Keratinocyte (primary cell): ENCODE measurements at regions not wholly inside any gene's neighbourhood (a gene's known extent, or its start where the extent isn't known, plus 50 kb on each side); places are given as distances from the start of the nearest gene placed in this dataset.

ENCODE experiments used
- DNase-seq: peaks from one replicate; pipeline ENCODE4 v3.0.0-alpha.2; 2011; ENCODE audit warnings: low read depth, missing footprints, low spot score
- FAIRE-seq: peaks from 2 replicates; lab custom pipeline; 2011; peaks lifted over from hg19 to GRCh38; lab: Jason Lieb, UNC
- H2AFZ ChIP-seq: 2 replicates; pipeline ENCODE4 v1.6.0; 2012; ENCODE audit warnings: low read length, control low read depth, inconsistent platforms; ENCODE audit not compliant: control insufficient read depth
- H3K27ac ChIP-seq: 2 replicates; pipeline ENCODE4 v1.5.1; 2011; ENCODE audit warnings: low read length; ENCODE audit not compliant: control insufficient read depth, insufficient read depth
- H3K27me3 ChIP-seq: 3 replicates; pipeline ENCODE4 v1.6.0; 2011; ENCODE audit warnings: low read length; ENCODE audit not compliant: control insufficient read depth, insufficient read depth; ENCODE audit errors: extremely low read depth
- H3K36me3 ChIP-seq, 2 experiments: 2 replicates in 1 of 2; 3 replicates in 1 of 2; pipeline ENCODE4 v1.5.1; 2011; ENCODE audit warnings: low read length in 2 of 2, mild to moderate bottlenecking in 1 of 2; ENCODE audit not compliant: control insufficient read depth in 2 of 2, insufficient read depth in 2 of 2; ENCODE audit errors: extremely low read depth in 1 of 2
- H3K4me1 ChIP-seq: 3 replicates; pipeline ENCODE4 v1.5.1; 2011; ENCODE audit warnings: low read length; ENCODE audit not compliant: control insufficient read depth, insufficient read depth; ENCODE audit errors: extremely low read depth
- H3K4me2 ChIP-seq: 3 replicates; pipeline ENCODE4 v1.6.0; 2011; ENCODE audit warnings: low read depth, low read length; ENCODE audit not compliant: control insufficient read depth, insufficient read depth; ENCODE audit errors: extremely low read depth
- H3K4me3 ChIP-seq, 3 experiments: fragments of 200-600 bp in 1 of 3; sonication (generic) in 1 of 3; 2 replicates in 2 of 3; 3 replicates in 1 of 3; pipeline ENCODE4 v1.5.1; 2011 to 2016; ENCODE audit warnings: low read length in 3 of 3, mild to moderate bottlenecking in 3 of 3, control low read depth in 2 of 3, inconsistent platforms in 1 of 3, low read depth in 1 of 3, mixed read lengths in 1 of 3, mixed run types in 1 of 3, moderate library complexity in 1 of 3; ENCODE audit not compliant: control insufficient read depth in 2 of 3, insufficient read depth in 2 of 3; ENCODE audit errors: extremely low read depth in 1 of 3
- H3K79me2 ChIP-seq: 2 replicates; pipeline ENCODE4 v1.6.0; 2012; ENCODE audit warnings: low read length; ENCODE audit not compliant: control insufficient read depth, insufficient read depth
- H3K9ac ChIP-seq: 3 replicates; pipeline ENCODE4 v1.6.0; 2011; ENCODE audit warnings: low read length; ENCODE audit not compliant: control insufficient read depth, insufficient read depth; ENCODE audit errors: extremely low read depth
- H3K9me1 ChIP-seq: 3 replicates; pipeline ENCODE4 v1.6.0; 2011; ENCODE audit warnings: low read length; ENCODE audit not compliant: control insufficient read depth, insufficient read depth; ENCODE audit errors: extremely low read depth
- H3K9me3 ChIP-seq: 2 replicates; pipeline ENCODE4 v1.5.1; 2012; ENCODE audit warnings: low read depth, low read length; ENCODE audit not compliant: control insufficient read depth
- H4K20me1 ChIP-seq: 3 replicates; pipeline ENCODE4 v1.6.0; 2011; ENCODE audit warnings: low read length; ENCODE audit not compliant: control insufficient read depth, insufficient read depth; ENCODE audit errors: extremely low read depth
- CTCF ChIP-seq, 3 experiments: IDR thresholded peaks in 1 of 3; conservative IDR thresholded peaks in 1 of 3; optimal IDR thresholded peaks in 1 of 3; 2 replicates in 2 of 3; 3 replicates in 1 of 3; pipeline versions ENCODE3 to v1.5.1; 2011; ENCODE audit warnings: low read length in 3 of 3, mild to moderate bottlenecking in 3 of 3, moderate library complexity in 2 of 3, control low read depth in 1 of 3, inconsistent platforms in 1 of 3; ENCODE audit not compliant: insufficient read depth in 2 of 3; ENCODE audit errors: extremely low read depth in 1 of 3
- EZH2 ChIP-seq: IDR thresholded peaks from one replicate; pipeline ENCODE4 v1.6.1; 2012; ENCODE audit warnings: inconsistent platforms, mild to moderate bottlenecking, low read length, moderate library complexity
- dilution Hi-C: fragments of 300-500 bp; cut with MboI; formaldehyde crosslinking; loops from one replicate; pipeline ENCODE4 v1.7.0; 2020; ENCODE audit warnings: low sequenced_read_pairs; ENCODE audit not compliant: extremely low pct_ligation_motif_present

GRCh38 chr3:117798221-117798620, 1088.6 kb downstream of the TUSC7 start:
- FAIRE-seq (no peak), DNase-seq (no peak)
- dilution Hi-C loops = no loop called here

GRCh38 chr3:117798687-117799386, 1089.3 kb downstream of the TUSC7 start:
- DNase-seq (no peak), FAIRE-seq (no peak)
- dilution Hi-C loops = no loop called here
- Histone ChIP-seq H2AFZ (no peak overlapping the region), H3K36me3 (no peaks in the 10 kb centered on the region), H3K9ac (no peak overlapping the region), H3K79me2 (no peaks in the 10 kb centered on the region), H3K4me1 (no peaks in the 10 kb centered on the region), H3K27me3 (no peaks in the 10 kb centered on the region), H3K4me3 (no peak overlapping the region), H3K27ac (no peak overlapping the region), H3K9me1 (no peaks in the 10 kb centered on the region), H4K20me1 (no peaks in the 10 kb centered on the region), H3K4me2 (no peak overlapping the region), H3K9me3 (no peaks in the 10 kb centered on the region)
- TF ChIP-seq EZH2 (no peak), CTCF (optimal IDR thresholded peaks at IDR 0.05 in 1 of 3, IDR thresholded peaks at IDR 0.05 in 1 of 3, conservative IDR thresholded peaks at IDR 0.05 in 1 of 3; ENCODE audit: extremely low read depth in 1 of 3, insufficient read depth in 2 of 3, low read length in 3 of 3) (no peak)

More at GRCh38 chr3:117798221-117798620, 1088.6 kb downstream of the TUSC7 start:
- no peaks in the 10 kb centered on the region for H3K4me1 ChIP-seq
- TF ChIP-seq CTCF (optimal IDR thresholded peaks at IDR 0.05 in 1 of 3, IDR thresholded peaks at IDR 0.05 in 1 of 3, conservative IDR thresholded peaks at IDR 0.05 in 1 of 3; ENCODE audit: extremely low read depth in 1 of 3, insufficient read depth in 2 of 3, low read length in 3 of 3) (no peak), EZH2 (no peak)
- no peak overlapping the region for H3K9ac ChIP-seq
- H3K27me3 ChIP-seq = no peaks in the 10 kb centered on the region
- no peaks in the 10 kb centered on the region for H3K9me3 ChIP-seq
- H3K36me3 ChIP-seq = no peaks in the 10 kb centered on the region
- H3K4me2 ChIP-seq = no peak overlapping the region
- H3K9me1 ChIP-seq = no peaks in the 10 kb centered on the region
- H4K20me1 ChIP-seq = no peaks in the 10 kb centered on the region
- H3K79me2 ChIP-seq = no peaks in the 10 kb centered on the region
- no peak overlapping the region for H3K27ac ChIP-seq
- no peak overlapping the region for H2AFZ ChIP-seq
- H3K4me3 ChIP-seq = no peak overlapping the region
